ENCODE measurements at regions not wholly inside any gene's neighbourhood (a gene's known extent, or its start where the extent isn't known, plus 50 kb on each side); places are given as distances from the start of the nearest gene placed in this dataset.

- peak in 1 of 2 donors; percentile 20 for DNase-seq (ENCODE audit: low read depth in 2 of 2)
- no peak overlapping the region for H2AFZ ChIP-seq (ENCODE audit: low read length)
- H3K4me3 ChIP-seq (replicated peaks in 1 of 4; ENCODE audit: control extremely low read depth in 1 of 4, insufficient read depth in 1 of 4, low read depth in 3 of 4, low read length in 4 of 4) = no peak overlapping the region
- H3K79me2 ChIP-seq (ENCODE audit: control insufficient read depth, insufficient read depth, low read length) = no peaks in the 10 kb centered on the region
- H3K27ac ChIP-seq (ENCODE audit: insufficient read depth, low read length) = no peak overlapping the region
- H3K4me2 ChIP-seq (ENCODE audit: extremely low read depth, insufficient read depth, low read length) = no peak overlapping the region
- no peaks in the 10 kb centered on the region for H3K27me3 ChIP-seq (ENCODE audit: control insufficient read depth, insufficient read depth, low read length)
- TF ChIP-seq EZH2 (IDR thresholded peaks at IDR 0.05; ENCODE audit: low read length, missing control alignments) = no peak
- TF ChIP-seq, protein P1, sequence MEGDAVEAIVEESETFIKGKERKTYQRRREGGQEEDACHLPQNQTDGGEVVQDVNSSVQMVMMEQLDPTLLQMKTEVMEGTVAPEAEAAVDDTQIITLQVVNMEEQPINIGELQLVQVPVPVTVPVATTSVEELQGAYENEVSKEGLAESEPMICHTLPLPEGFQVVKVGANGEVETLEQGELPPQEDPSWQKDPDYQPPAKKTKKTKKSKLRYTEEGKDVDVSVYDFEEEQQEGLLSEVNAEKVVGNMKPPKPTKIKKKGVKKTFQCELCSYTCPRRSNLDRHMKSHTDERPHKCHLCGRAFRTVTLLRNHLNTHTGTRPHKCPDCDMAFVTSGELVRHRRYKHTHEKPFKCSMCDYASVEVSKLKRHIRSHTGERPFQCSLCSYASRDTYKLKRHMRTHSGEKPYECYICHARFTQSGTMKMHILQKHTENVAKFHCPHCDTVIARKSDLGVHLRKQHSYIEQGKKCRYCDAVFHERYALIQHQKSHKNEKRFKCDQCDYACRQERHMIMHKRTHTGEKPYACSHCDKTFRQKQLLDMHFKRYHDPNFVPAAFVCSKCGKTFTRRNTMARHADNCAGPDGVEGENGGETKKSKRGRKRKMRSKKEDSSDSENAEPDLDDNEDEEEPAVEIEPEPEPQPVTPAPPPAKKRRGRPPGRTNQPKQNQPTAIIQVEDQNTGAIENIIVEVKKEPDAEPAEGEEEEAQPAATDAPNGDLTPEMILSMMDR (conservative IDR thresholded peaks at IDR 0.05 in 1 of 2, IDR thresholded peaks at IDR 0.05 in 1 of 2; ENCODE audit: low read depth in 1 of 2, low read length in 2 of 2) = no peak
- H4K20me1 ChIP-seq (ENCODE audit: control insufficient read depth, extremely low read depth, insufficient read depth, low read length) = no peaks in the 10 kb centered on the region
- peaks cover 8% of the 10 kb centered on the region for H3K4me1 ChIP-seq (ENCODE audit: control insufficient read depth, extremely low read depth, insufficient read depth, low read length)
- H3K9me3 ChIP-seq (ENCODE audit: control insufficient read depth, insufficient read depth, low read depth, low read length) = no peaks in the 10 kb centered on the region
- H3K9ac ChIP-seq (ENCODE audit: insufficient read depth, low read length) = no peak overlapping the region
- H3K36me3 ChIP-seq (ENCODE audit: control insufficient read depth, insufficient read depth, low read length) = no peaks in the 10 kb centered on the region
These were observed 278.6 kb upstream of the EDNRB start for GRCh38 chr13:78197231-78197630.

GRCh38 chr13:78194904-78195639, 276.4 kb upstream of the EDNRB start:
- H3K4me3 ChIP-seq (replicated peaks in 1 of 4; ENCODE audit: control extremely low read depth in 1 of 4, insufficient read depth in 1 of 4, low read depth in 3 of 4, low read length in 4 of 4) = no peak overlapping the region
- no peaks in the 10 kb centered on the region for H4K20me1 ChIP-seq (ENCODE audit: control insufficient read depth, extremely low read depth, insufficient read depth, low read length)
- H3K36me3 ChIP-seq (ENCODE audit: control insufficient read depth, insufficient read depth, low read length) = no peaks in the 10 kb centered on the region
- no peak overlapping the region for H3K27ac ChIP-seq (ENCODE audit: insufficient read depth, low read length)
- H2AFZ ChIP-seq (ENCODE audit: low read length) = no peak overlapping the region
- no peak overlapping the region for H3K4me2 ChIP-seq (ENCODE audit: extremely low read depth, insufficient read depth, low read length)
- TF ChIP-seq EZH2 (IDR thresholded peaks at IDR 0.05; ENCODE audit: low read length, missing control alignments) = no peak
- TF ChIP-seq, protein P1 (conservative IDR thresholded peaks at IDR 0.05 in 1 of 2, IDR thresholded peaks at IDR 0.05 in 1 of 2; ENCODE audit: low read depth in 1 of 2, low read length in 2 of 2) = no peak
- peak; percentile 15 to 74 for DNase-seq (ENCODE audit: low read depth in 2 of 2)
- H3K9me3 ChIP-seq (ENCODE audit: control insufficient read depth, insufficient read depth, low read depth, low read length) = no peaks in the 10 kb centered on the region
- H3K9ac ChIP-seq (ENCODE audit: insufficient read depth, low read length) = no peak overlapping the region
- peaks cover 8% of the 10 kb centered on the region for H3K4me1 ChIP-seq (ENCODE audit: control insufficient read depth, extremely low read depth, insufficient read depth, low read length)
- H3K79me2 ChIP-seq (ENCODE audit: control insufficient read depth, insufficient read depth, low read length) = no peaks in the 10 kb centered on the region
- no peaks in the 10 kb centered on the region for H3K27me3 ChIP-seq (ENCODE audit: control insufficient read depth, insufficient read depth, low read length)

DNA sequence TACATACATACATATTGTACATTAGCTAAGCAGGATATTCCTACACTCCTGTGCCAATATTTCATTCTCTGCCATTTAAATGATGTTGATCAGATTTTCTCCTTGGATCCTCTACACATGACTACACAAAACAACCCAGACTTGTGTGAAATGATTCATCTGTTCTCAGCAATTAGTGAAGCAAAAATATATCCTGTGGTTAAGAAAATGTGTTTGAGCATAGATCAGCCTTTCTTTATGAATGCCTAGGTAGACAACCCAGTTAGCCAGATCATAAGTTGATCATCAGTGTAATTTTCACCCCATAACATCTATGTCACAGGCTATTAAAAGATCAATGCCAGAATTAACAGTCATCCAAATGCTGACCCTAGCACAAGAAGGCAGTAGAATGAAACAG, 275.2 kb upstream of the EDNRB start:
- peaks cover 8% of the 10 kb centered on the region for H3K4me1 ChIP-seq (ENCODE audit: control insufficient read depth, extremely low read depth, insufficient read depth, low read length)
- H3K27ac ChIP-seq (ENCODE audit: insufficient read depth, low read length) = no peak overlapping the region
- no peak overlapping the region for H3K4me2 ChIP-seq (ENCODE audit: extremely low read depth, insufficient read depth, low read length)
- H3K9ac ChIP-seq (ENCODE audit: insufficient read depth, low read length) = no peak overlapping the region
- no peaks in the 10 kb centered on the region for H3K9me3 ChIP-seq (ENCODE audit: control insufficient read depth, insufficient read depth, low read depth, low read length)
- no peaks in the 10 kb centered on the region for H3K27me3 ChIP-seq (ENCODE audit: control insufficient read depth, insufficient read depth, low read length)
- TF ChIP-seq, protein P1 (conservative IDR thresholded peaks at IDR 0.05 in 1 of 2, IDR thresholded peaks at IDR 0.05 in 1 of 2; ENCODE audit: low read depth in 1 of 2, low read length in 2 of 2) = no peak
- no peak for TF ChIP-seq EZH2 (IDR thresholded peaks at IDR 0.05; ENCODE audit: low read length, missing control alignments)
- H3K79me2 ChIP-seq (ENCODE audit: control insufficient read depth, insufficient read depth, low read length) = no peaks in the 10 kb centered on the region
- no peak overlapping the region for H3K4me3 ChIP-seq (replicated peaks in 1 of 4; ENCODE audit: control extremely low read depth in 1 of 4, insufficient read depth in 1 of 4, low read depth in 3 of 4, low read length in 4 of 4)
- peak in 1 of 2 donors; percentile 46 for DNase-seq (ENCODE audit: low read depth in 2 of 2)
- H4K20me1 ChIP-seq (ENCODE audit: control insufficient read depth, extremely low read depth, insufficient read depth, low read length) = no peaks in the 10 kb centered on the region
- no peak overlapping the region for H2AFZ ChIP-seq (ENCODE audit: low read length)
- no peaks in the 10 kb centered on the region for H3K36me3 ChIP-seq (ENCODE audit: control insufficient read depth, insufficient read depth, low read length)

Data from fibroblast of lung (primary cell).